ENCODE measurements at regions not wholly inside any gene's neighbourhood (a gene's known extent, or its start where the extent isn't known, plus 50 kb on each side); places are given as distances from the start of the nearest gene placed in this dataset.
"Not testable (repeated sequence)": the region's sequence is repeated elsewhere in the genome, so short reads cannot be mapped to it uniquely, and the experiment has no call there.

- no peak for DNase-seq
Measured at GRCh38 chr1:232149287-232150201, 480.4 kb downstream of the SIPA1L2 start.

- no peak for DNase-seq
Measured at GRCh38 chr1:232147215-232147614, 482.7 kb downstream of the SIPA1L2 start.

GRCh38 chr1:232146514-232146913, 483.4 kb downstream of the SIPA1L2 start:
- no peak for DNase-seq

GRCh38 chr1:232145768-232146167, 484.2 kb downstream of the SIPA1L2 start:
- no peak for DNase-seq

GRCh38 chr1:232144696-232145230, 485.2 kb downstream of the SIPA1L2 start:
- no peak for DNase-seq

- no peak for DNase-seq
Measured at GRCh38 chr1:232143315-232143886, 486.5 kb downstream of the SIPA1L2 start.

- DNase-seq, result no peak
Measured at GRCh38 chr1:232142403-232143314, 487.3 kb downstream of the SIPA1L2 start.

GRCh38 chr1:232141167-232141448, 488.8 kb downstream of the SIPA1L2 start:
- not testable (repeated sequence) for DNase-seq

GRCh38 chr1:232140419-232141166, 489.3 kb downstream of the SIPA1L2 start:
- DNase-seq, result no peak

- DNase-seq, result no peak
Measured at GRCh38 chr1:232139444-232139843, 490.5 kb downstream of the SIPA1L2 start.

GRCh38 chr1:232138044-232138443, 491.9 kb downstream of the SIPA1L2 start:
- no peak for DNase-seq

- DNase-seq, result no peak
Measured at GRCh38 chr1:232137066-232137465, 492.9 kb downstream of the SIPA1L2 start.

- no peak for DNase-seq
Measured at GRCh38 chr1:232136136-232136535, 493.8 kb downstream of the SIPA1L2 start.

GRCh38 chr1:232134365-232134764, 495.6 kb downstream of the SIPA1L2 start:
- DNase-seq, result no peak

- DNase-seq, result no peak
Measured at GRCh38 chr1:232132572-232132971, 497.4 kb downstream of the SIPA1L2 start.

- no peak for DNase-seq
Measured at GRCh38 chr1:232131715-232132391, 498.1 kb downstream of the SIPA1L2 start.

GRCh38 chr1:232130815-232131480, 499.0 kb downstream of the SIPA1L2 start:
- no peak for DNase-seq

GRCh38 chr1:232127190-232127589, 500.6 kb downstream of the DISC1 start:
- no peak for DNase-seq

GRCh38 chr1:232123775-232124659, 497.4 kb downstream of the DISC1 start:
- no peak for DNase-seq

GRCh38 chr1:232117903-232118302, 491.3 kb downstream of the DISC1 start:
- DNase-seq, result not testable (repeated sequence)

Data from CD4-positive, alpha-beta T cell treated with Interleukin-6 for 4 hours (primary cell).